HCT116 (cell line): ENCODE measurements at regions not wholly inside any gene's neighbourhood (a gene's known extent, or its start where the extent isn't known, plus 50 kb on each side); places are given as distances from the start of the nearest gene placed in this dataset.

Source experiments
- ATAC-seq: fragments of 200-7000 bp; cut with Tn5 transposase; 2 replicates; pipeline ENCODE4 v1.9.1; 2020; ENCODE audit warnings: mild to moderate bottlenecking, moderate library complexity
- BruUV-seq: library from RNA; stranded (reverse); fragments of 400-500 nt; replicated peaks from 2 replicates; lab custom pipeline; 2021; lab: Mats Ljungman, UMichigan
- CTCF ChIA-PET: fragments of 300-600 bp; sonication (Branson Sonifier 250); formaldehyde crosslinking; loops from one replicate; lab custom pipeline; 2021; ENCODE audit warnings: antibody characterized with exemption; lab: Charles Lee
- POLR2A ChIA-PET: fragments of 300-600, 350-600 bp; sonication (Branson Sonifier 250); formaldehyde crosslinking; loops from one replicate; lab custom pipeline; 2021; ENCODE audit warnings: antibody characterized with exemption; lab: Charles Lee
- RAD21 ChIA-PET, 2 experiments: fragments of 300-600 bp; sonication (Branson Sonifier 250); formaldehyde crosslinking; loops; one replicate each; lab custom pipeline; 2023; ENCODE audit warnings: low total read pairs in 2 of 2; ENCODE audit not compliant: uncharacterized antibody in 2 of 2, unreplicated experiment in 2 of 2, low non-redundant PET in 1 of 2; lab: Charles Lee
- DNase-seq: peaks from one replicate; pipeline ENCODE4 v3.0.0-alpha.2; 2010; ENCODE audit warnings: low read depth, low spot score
- H2AFZ ChIP-seq: fragments of 200-600 bp; shearing (Covaris generic), sonication (generic); 2 replicates; pipeline ENCODE4 v1.6.1; 2017; ENCODE audit warnings: low read depth, mixed run types, mixed read lengths, antibody characterized with exemption, low read length; ENCODE audit not compliant: poor library complexity, severe bottlenecking
- H3K27ac ChIP-seq: 2 replicates; pipeline ENCODE4 v1.5.1; 2012; ENCODE audit warnings: low read depth, low read length
- H3K27me3 ChIP-seq: fragments of 200-600 bp; sonication (generic); 2 replicates; pipeline ENCODE4 v1.6.1; 2016; ENCODE audit warnings: mixed run types, low read length, mixed read lengths; ENCODE audit not compliant: insufficient read depth
- H3K36me3 ChIP-seq, 2 experiments: fragments of 200-500 bp in 1 of 2; fragments of 200-600 bp in 1 of 2; sonication (Bioruptor generic) in 1 of 2; sonication (generic) in 1 of 2; 2 replicates each; pipeline versions ENCODE4 v1.5.1 to v1.6.1; 2014 to 2016; ENCODE audit warnings: low read length in 2 of 2, inconsistent platforms in 1 of 2, mixed read lengths in 1 of 2, mixed run types in 1 of 2; ENCODE audit not compliant: insufficient read depth in 2 of 2, control insufficient read depth in 1 of 2
- H3K4me1 ChIP-seq, 2 experiments: fragments of 200-600 bp in 1 of 2; sonication (generic) in 1 of 2; 2 replicates each; pipeline versions ENCODE4 v1.5.1 to v1.6.1; 2012 to 2017; ENCODE audit warnings: low read length in 2 of 2, inconsistent platforms in 1 of 2, mild to moderate bottlenecking in 1 of 2, mixed read lengths in 1 of 2, mixed run types in 1 of 2, moderate library complexity in 1 of 2; ENCODE audit not compliant: insufficient read depth in 2 of 2, control insufficient read depth in 1 of 2
- H3K4me2 ChIP-seq: fragments of 200-600 bp; sonication (generic); 2 replicates; pipeline ENCODE4 v1.6.1; 2017; ENCODE audit warnings: mixed run types, low read length, mixed read lengths
- H3K4me3 ChIP-seq, 2 experiments: fragments of 200-600 bp in 1 of 2; sonication (generic) in 1 of 2; replicated peaks in 1 of 2; 2 replicates each; pipeline ENCODE4 v1.5.1; 2011 to 2016; ENCODE audit warnings: low read length in 2 of 2, control low read depth in 1 of 2, low read depth in 1 of 2, mild to moderate bottlenecking in 1 of 2, mixed read lengths in 1 of 2, mixed run types in 1 of 2
- H3K79me2 ChIP-seq: fragments of 200-600 bp; sonication (generic); 2 replicates; pipeline ENCODE4 v1.6.1; 2017; ENCODE audit warnings: mild to moderate bottlenecking, mixed run types, low read length, moderate library complexity, mixed read lengths; ENCODE audit not compliant: insufficient read depth
- H3K9ac ChIP-seq: fragments of 200-600 bp; sonication (generic); 2 replicates; pipeline ENCODE4 v1.6.1; 2016; ENCODE audit warnings: low read length, mixed read lengths
- H3K9me2 ChIP-seq: fragments of 200-600 bp; sonication (generic), shearing (Covaris generic); 2 replicates; pipeline ENCODE4 v1.6.1; 2017; ENCODE audit warnings: mixed run types, mild to moderate bottlenecking, moderate library complexity; ENCODE audit not compliant: insufficient read depth
- H3K9me3 ChIP-seq, 2 experiments: fragments of 200-500 bp in 1 of 2; fragments of 200-600 bp in 1 of 2; sonication (Bioruptor generic) in 1 of 2; sonication (generic) in 1 of 2; 2 replicates each; pipeline ENCODE4 v1.6.1; 2014 to 2017; ENCODE audit warnings: low read length in 2 of 2, mixed read lengths in 2 of 2, inconsistent platforms in 1 of 2, low read depth in 1 of 2, mild to moderate bottlenecking in 1 of 2, mixed run types in 1 of 2, moderate library complexity in 1 of 2; ENCODE audit not compliant: control insufficient read depth in 1 of 2, insufficient read depth in 1 of 2
- H4K20me1 ChIP-seq: fragments of 200-600 bp; sonication (generic), shearing (Covaris generic); 2 replicates; pipeline ENCODE4 v1.6.1; 2017; ENCODE audit warnings: mixed run types, mild to moderate bottlenecking, moderate library complexity; ENCODE audit not compliant: insufficient read depth
- CBX3 ChIP-seq: IDR thresholded peaks from 2 replicates; pipeline ENCODE4 v1.6.1; 2012; ENCODE audit warnings: low read depth
- CEBPB ChIP-seq: IDR thresholded peaks from 2 replicates; pipeline ENCODE4 v1.6.1; 2012; ENCODE audit warnings: low read depth
- EGR1 ChIP-seq: IDR thresholded peaks from 2 replicates; pipeline ENCODE4 v1.6.1; 2012; ENCODE audit warnings: low read depth
- EZH2 ChIP-seq: fragments of 200-600 bp; sonication (generic); IDR thresholded peaks from 2 replicates; pipeline ENCODE4 v1.6.1; 2017; ENCODE audit warnings: antibody characterized with exemption, mixed run types
- EZH2phosphoT487 ChIP-seq: fragments of 200-600 bp; IDR thresholded peaks from 2 replicates; pipeline ENCODE4 v1.6.1; 2018; ENCODE audit warnings: antibody characterized with exemption, borderline replicate concordance
- FOSL1 ChIP-seq: IDR thresholded peaks from 2 replicates; pipeline ENCODE4 v1.6.1; 2012; ENCODE audit warnings: low read depth
- JUND ChIP-seq: IDR thresholded peaks from 2 replicates; pipeline ENCODE4 v1.6.1; 2012
- POLR2AphosphoS5 ChIP-seq: IDR thresholded peaks from 2 replicates; pipeline ENCODE4 v1.6.1; 2011; ENCODE audit warnings: mild to moderate bottlenecking, low read depth, low read length, moderate library complexity
- RAD21 ChIP-seq: IDR thresholded peaks from 2 replicates; pipeline ENCODE4 v1.6.1; 2012; ENCODE audit warnings: low read depth, mild to moderate bottlenecking
- SP1 ChIP-seq: IDR thresholded peaks from 2 replicates; pipeline ENCODE4 v1.6.1; 2012; ENCODE audit warnings: low read depth
- SRF ChIP-seq: IDR thresholded peaks from 2 replicates; pipeline ENCODE4 v1.6.1; 2012; ENCODE audit warnings: low read depth
- TCF7L2 ChIP-seq: IDR thresholded peaks from 2 replicates; pipeline ENCODE4 v1.7.0; 2011; ENCODE audit warnings: borderline replicate concordance, inconsistent platforms; ENCODE audit not compliant: insufficient read depth, insufficient read length; ENCODE audit errors: extremely low read depth
- YY1 ChIP-seq: IDR thresholded peaks from 2 replicates; pipeline ENCODE4 v1.6.1; 2011; ENCODE audit warnings: low read length, low read depth, moderate library complexity, mild to moderate bottlenecking; ENCODE audit not compliant: insufficient replicate concordance; ENCODE audit errors: extremely low read depth
- ZBTB33 ChIP-seq: IDR thresholded peaks from 2 replicates; pipeline ENCODE4 v1.6.1; 2011; ENCODE audit warnings: mild to moderate bottlenecking, low read length, moderate library complexity; ENCODE audit not compliant: insufficient replicate concordance; ENCODE audit errors: extremely low read depth
- ZFX ChIP-seq: fragments of 450-650 bp; IDR thresholded peaks from 2 replicates; pipeline ENCODE4 v1.6.1; 2017
- ZNF274 ChIP-seq: fragments of 200-500 bp; sonication (Bioruptor generic); IDR thresholded peaks from 2 replicates; pipeline ENCODE4 v1.6.1; 2014; ENCODE audit warnings: mild to moderate bottlenecking, low read depth, low read length, inconsistent platforms
- intact Hi-C: fragments of 100-400 bp; cut with micrococcal nuclease; formaldehyde crosslinking; loops from 2 replicates; pipeline ENCODE4 v1.10.0; 2022
- TF ChIP-seq, protein P1 (sequence below): IDR thresholded peaks from 2 replicates; pipeline ENCODE4 v1.6.1; 2012
- TF ChIP-seq, protein P2 (sequence below), 3 experiments: fragments of 200-600 bp in 1 of 3; sonication (generic) in 1 of 3; IDR thresholded peaks in 2 of 3; conservative IDR thresholded peaks in 1 of 3; 2 replicates each; pipeline ENCODE4 v1.5.1; 2012 to 2017; ENCODE audit warnings: low read depth in 2 of 3, low read length in 2 of 3, antibody characterized with exemption in 1 of 3, borderline replicate concordance in 1 of 3, control low read depth in 1 of 3, mild to moderate bottlenecking in 1 of 3, mixed read lengths in 1 of 3, mixed run types in 1 of 3, moderate library complexity in 1 of 3; ENCODE audit not compliant: insufficient read depth in 1 of 3

DNA sequence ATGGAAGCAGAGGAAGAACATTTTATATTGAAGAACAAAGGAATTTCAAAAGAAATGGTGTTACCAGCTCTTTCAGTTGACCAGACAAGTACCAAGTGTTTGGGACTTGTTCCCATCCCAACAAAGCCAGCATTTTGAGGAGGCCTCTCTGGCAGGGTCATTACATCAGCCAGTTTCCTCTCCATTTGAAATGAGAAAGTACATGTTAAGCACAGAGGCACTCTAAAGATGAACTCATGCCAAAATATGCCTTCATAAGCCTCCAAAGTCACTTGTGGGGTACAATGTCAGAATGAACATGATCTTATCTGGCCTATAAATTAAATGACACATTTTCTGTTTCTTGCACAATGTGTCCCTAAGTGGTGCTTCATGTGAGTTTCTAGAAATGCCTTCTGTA is 223.9 kb downstream of the PRL start:
- ATAC-seq: no peak

More for the DNA sequence above, 223.9 kb downstream of the PRL start:
- H3K27ac ChIP-seq: no peak overlapping the region
- ChIA-PET RAD21 (no interaction called here), CTCF (no interaction called here), POLR2A (no interaction called here)
- H3K27me3 ChIP-seq: no peaks in the 10 kb centered on the region
- H3K4me2 ChIP-seq: no peak overlapping the region
- TF ChIP-seq RAD21 (no peak), ZBTB33 (no peak), YY1 (no peak), EZH2phosphoT487 (no peak), CEBPB (no peak), ZFX (no peak), EGR1 (no peak), ZNF274 (no peak), SRF (no peak), POLR2AphosphoS5 (no peak), CBX3 (no peak), EZH2 (no peak), FOSL1 (no peak), TCF7L2 (no peak), SP1 (no peak), JUND (no peak)
- TF ChIP-seq, protein P1, sequence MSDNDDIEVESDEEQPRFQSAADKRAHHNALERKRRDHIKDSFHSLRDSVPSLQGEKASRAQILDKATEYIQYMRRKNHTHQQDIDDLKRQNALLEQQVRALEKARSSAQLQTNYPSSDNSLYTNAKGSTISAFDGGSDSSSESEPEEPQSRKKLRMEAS: no peak
- TF ChIP-seq, protein P2, sequence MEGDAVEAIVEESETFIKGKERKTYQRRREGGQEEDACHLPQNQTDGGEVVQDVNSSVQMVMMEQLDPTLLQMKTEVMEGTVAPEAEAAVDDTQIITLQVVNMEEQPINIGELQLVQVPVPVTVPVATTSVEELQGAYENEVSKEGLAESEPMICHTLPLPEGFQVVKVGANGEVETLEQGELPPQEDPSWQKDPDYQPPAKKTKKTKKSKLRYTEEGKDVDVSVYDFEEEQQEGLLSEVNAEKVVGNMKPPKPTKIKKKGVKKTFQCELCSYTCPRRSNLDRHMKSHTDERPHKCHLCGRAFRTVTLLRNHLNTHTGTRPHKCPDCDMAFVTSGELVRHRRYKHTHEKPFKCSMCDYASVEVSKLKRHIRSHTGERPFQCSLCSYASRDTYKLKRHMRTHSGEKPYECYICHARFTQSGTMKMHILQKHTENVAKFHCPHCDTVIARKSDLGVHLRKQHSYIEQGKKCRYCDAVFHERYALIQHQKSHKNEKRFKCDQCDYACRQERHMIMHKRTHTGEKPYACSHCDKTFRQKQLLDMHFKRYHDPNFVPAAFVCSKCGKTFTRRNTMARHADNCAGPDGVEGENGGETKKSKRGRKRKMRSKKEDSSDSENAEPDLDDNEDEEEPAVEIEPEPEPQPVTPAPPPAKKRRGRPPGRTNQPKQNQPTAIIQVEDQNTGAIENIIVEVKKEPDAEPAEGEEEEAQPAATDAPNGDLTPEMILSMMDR (IDR thresholded peaks at IDR 0.05 in 2 of 3, conservative IDR thresholded peaks at IDR 0.05 in 1 of 3; ENCODE audit: borderline replicate concordance in 1 of 3, insufficient read depth in 1 of 3, low read depth in 2 of 3, low read length in 2 of 3): no peak
- no peaks in the 10 kb centered on the region for H3K9me2 ChIP-seq
- intact Hi-C loops: no loop called here
- no peaks in the 10 kb centered on the region for H3K36me3 ChIP-seq
- H3K79me2 ChIP-seq: no peaks in the 10 kb centered on the region
- H4K20me1 ChIP-seq: no peaks in the 10 kb centered on the region
- H3K9ac ChIP-seq: no peak overlapping the region
- no peak overlapping the region for H2AFZ ChIP-seq
- no peaks in the 10 kb centered on the region for H3K4me1 ChIP-seq
- no peak for DNase-seq
- no peak overlapping the region for H3K4me3 ChIP-seq
- H3K9me3 ChIP-seq: no peaks in the 10 kb centered on the region
- BruUV-seq: no TSS peak
